ENCODE measurements at regions not wholly inside any gene's neighbourhood (a gene's known extent, or its start where the extent isn't known, plus 50 kb on each side); places are given as distances from the start of the nearest gene placed in this dataset.

DNA sequence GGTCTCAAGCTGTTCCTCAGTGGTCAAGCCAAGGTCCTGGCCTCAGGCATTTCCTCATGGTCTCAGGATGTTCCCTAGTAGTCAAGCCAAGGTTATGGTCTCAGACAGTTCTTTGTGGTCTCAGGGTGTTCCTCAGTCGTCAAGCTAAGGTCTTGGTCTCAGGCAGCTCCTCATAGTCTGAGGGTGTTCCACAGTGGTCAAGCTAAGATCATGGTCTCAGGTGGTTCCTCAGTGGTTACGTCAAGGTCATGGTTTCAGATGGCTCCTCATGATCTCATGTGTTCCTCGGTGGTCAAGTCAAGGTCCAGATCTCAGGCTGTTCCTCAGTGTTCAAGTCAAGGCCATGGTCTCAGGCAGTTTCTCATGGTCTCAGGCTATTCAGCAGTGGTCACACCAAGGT is 540.1 kb downstream of the VRK1 start:
- Histone ChIP-seq H4K20me1 (ENCODE audit: insufficient read depth) (no peaks in the 10 kb centered on the region), H3K4me3 (ENCODE audit: low read depth in 2 of 2, low read length in 1 of 2) (no peak overlapping the region), H3K4me1 (ENCODE audit: control insufficient read depth in 1 of 2, insufficient read depth in 2 of 2, low read depth in 1 of 2, low read length in 1 of 2) (no peaks in the 10 kb centered on the region), H3K27me3 (ENCODE audit: insufficient read depth) (no peaks in the 10 kb centered on the region), H3K27ac (ENCODE audit: low read depth in 2 of 2, low read length in 1 of 2) (no peak overlapping the region), H3K9me2 (no peaks in the 10 kb centered on the region), H3K36me3 (replicated peaks in 1 of 2; ENCODE audit: control insufficient read depth in 1 of 2, insufficient read depth in 2 of 2, low read length in 1 of 2) (no peaks in the 10 kb centered on the region), H3K79me2 (ENCODE audit: insufficient read depth) (no peaks in the 10 kb centered on the region), H3K9me3 (no peaks in the 10 kb centered on the region), H3K4me2 (no peak overlapping the region), H2AFZ (ENCODE audit: low read depth) (no peak overlapping the region), H3F3A (replicated peaks; ENCODE audit: insufficient read depth) (no peaks in the 10 kb centered on the region), H3K9ac (no peak overlapping the region)
- DNase-seq = no peak
- ChIA-PET POLR2A (no interaction called here), CTCF (interaction anchor here (0.9 kb wide), 1 partner anchor 34 kb away, joined by 3 read pairs; no protein-coding TSS in a partner anchor)
- no peak for TF ChIP-seq FOXM1 (IDR thresholded peaks at IDR 0.05; ENCODE audit: low read depth)
- TF ChIP-seq FOSL2 (IDR thresholded peaks at IDR 0.05; ENCODE audit: borderline replicate concordance, low read depth) = no peak
- 13% methylated on average over 1 of the region's 3 CpGs for WGBS (ENCODE audit: low lambda C conversion rate)

DNA sequence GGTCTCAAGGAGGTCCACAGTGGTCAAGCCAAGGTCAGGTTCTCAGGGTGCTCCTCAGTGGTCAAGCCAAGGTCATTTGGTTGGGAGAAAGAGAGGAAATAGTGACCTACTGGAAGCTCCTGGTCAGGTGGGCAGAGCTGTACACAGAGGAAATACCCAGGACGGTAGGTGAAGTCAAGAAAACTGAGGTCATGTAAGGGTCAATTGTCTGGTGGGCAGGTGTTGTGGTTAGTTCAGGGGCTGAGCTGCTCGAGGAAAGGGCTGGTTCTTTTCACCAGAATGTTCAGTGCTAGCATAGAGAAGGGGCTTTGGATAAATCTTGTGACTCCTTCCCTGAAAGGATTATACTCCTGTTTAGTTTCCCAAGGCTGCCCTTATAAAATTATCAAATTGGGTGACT is 540.5 kb downstream of the VRK1 start:
- Histone ChIP-seq H3K9ac (no peak overlapping the region), H2AFZ (ENCODE audit: low read depth) (no peak overlapping the region), H4K20me1 (ENCODE audit: insufficient read depth) (no peaks in the 10 kb centered on the region), H3K79me2 (ENCODE audit: insufficient read depth) (no peaks in the 10 kb centered on the region), H3K4me2 (no peak overlapping the region), H3K9me3 (no peaks in the 10 kb centered on the region), H3K27ac (ENCODE audit: low read depth in 2 of 2, low read length in 1 of 2) (no peak overlapping the region), H3K36me3 (replicated peaks in 1 of 2; ENCODE audit: control insufficient read depth in 1 of 2, insufficient read depth in 2 of 2, low read length in 1 of 2) (no peaks in the 10 kb centered on the region), H3K9me2 (no peaks in the 10 kb centered on the region), H3K4me1 (ENCODE audit: control insufficient read depth in 1 of 2, insufficient read depth in 2 of 2, low read depth in 1 of 2, low read length in 1 of 2) (no peaks in the 10 kb centered on the region), H3K27me3 (ENCODE audit: insufficient read depth) (no peaks in the 10 kb centered on the region), H3K4me3 (ENCODE audit: low read depth in 2 of 2, low read length in 1 of 2) (no peak overlapping the region), H3F3A (replicated peaks; ENCODE audit: insufficient read depth) (no peaks in the 10 kb centered on the region)
- TF ChIP-seq NFIC (IDR thresholded peaks at IDR 0.05; ENCODE audit: borderline replicate concordance) = no peak
- no peak for TF ChIP-seq NRF1 (IDR thresholded peaks at IDR 0.05; ENCODE audit: low read depth, low read length)
- TF ChIP-seq EP300 (IDR thresholded peaks at IDR 0.05; ENCODE audit: borderline replicate concordance in 1 of 2, low read depth in 1 of 2, low read length in 1 of 2) = no peak
- TF ChIP-seq EZH2phosphoT487 (IDR thresholded peaks at IDR 0.05; ENCODE audit: borderline replicate concordance, low read depth) = no peak
- TF ChIP-seq SMC3 (IDR thresholded peaks at IDR 0.05; ENCODE audit: low read depth, low read length) = no peak
- no peak for TF ChIP-seq FOXJ3 (CRISPR knock-in tag; IDR thresholded peaks at IDR 0.05)
- no peak for DNase-seq
- ChIA-PET POLR2A (no interaction called here), CTCF (interaction anchor here (0.9 kb wide), 1 partner anchor 34 kb away, joined by 3 read pairs; no protein-coding TSS in a partner anchor)
- WGBS (ENCODE audit: low lambda C conversion rate) = 4% methylated on average over 2 of the region's 2 CpGs

DNA sequence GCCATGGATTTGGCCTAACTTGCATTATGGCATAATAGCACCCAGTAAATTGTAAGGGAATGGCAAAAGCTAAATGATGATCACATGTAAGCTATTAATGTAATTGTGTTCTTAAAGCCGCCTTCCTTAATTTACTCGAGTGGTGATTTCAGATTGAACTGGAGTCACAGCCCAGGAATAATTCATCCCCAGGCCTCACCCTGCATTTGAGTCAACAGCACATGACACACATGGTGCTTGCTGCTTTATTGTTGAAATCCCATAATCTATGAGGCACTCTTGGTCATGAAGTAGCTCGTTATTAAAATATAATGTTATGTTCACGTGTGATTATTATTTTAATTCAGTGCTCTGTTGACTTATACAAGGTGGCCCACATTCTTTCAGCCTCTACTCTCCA is 547.5 kb downstream of the VRK1 start:
- no peaks in the 10 kb centered on the region for H4K20me1 ChIP-seq (ENCODE audit: insufficient read depth)
- DNase-seq = no peak
- 8% methylated on average over 4 of the region's 4 CpGs for WGBS (ENCODE audit: low lambda C conversion rate)
- ChIA-PET CTCF (interaction anchor here (1.5 kb wide), 1 partner anchor 14 kb away, joined by 3 read pairs; no protein-coding TSS in a partner anchor), POLR2A (no interaction called here)
- no peaks in the 10 kb centered on the region for H3K4me1 ChIP-seq (ENCODE audit: control insufficient read depth in 1 of 2, insufficient read depth in 2 of 2, low read depth in 1 of 2, low read length in 1 of 2)
- H3K9me2 ChIP-seq = no peaks in the 10 kb centered on the region
- H3K9ac ChIP-seq = no peak overlapping the region
- TF ChIP-seq NFIC (IDR thresholded peaks at IDR 0.05; ENCODE audit: borderline replicate concordance) = no peak
- TF ChIP-seq, protein P1, sequence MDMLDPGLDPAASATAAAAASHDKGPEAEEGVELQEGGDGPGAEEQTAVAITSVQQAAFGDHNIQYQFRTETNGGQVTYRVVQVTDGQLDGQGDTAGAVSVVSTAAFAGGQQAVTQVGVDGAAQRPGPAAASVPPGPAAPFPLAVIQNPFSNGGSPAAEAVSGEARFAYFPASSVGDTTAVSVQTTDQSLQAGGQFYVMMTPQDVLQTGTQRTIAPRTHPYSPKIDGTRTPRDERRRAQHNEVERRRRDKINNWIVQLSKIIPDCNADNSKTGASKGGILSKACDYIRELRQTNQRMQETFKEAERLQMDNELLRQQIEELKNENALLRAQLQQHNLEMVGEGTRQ (IDR thresholded peaks at IDR 0.05; ENCODE audit: borderline replicate concordance, low read depth, low read length) = no peak
- TF ChIP-seq FOSL2 (IDR thresholded peaks at IDR 0.05; ENCODE audit: borderline replicate concordance, low read depth) = no peak
- H3K79me2 ChIP-seq (ENCODE audit: insufficient read depth) = no peaks in the 10 kb centered on the region
- no peak overlapping the region for H3K4me2 ChIP-seq
- no peak overlapping the region for H2AFZ ChIP-seq (ENCODE audit: low read depth)
- no peak overlapping the region for H3K4me3 ChIP-seq (ENCODE audit: low read depth in 2 of 2, low read length in 1 of 2)
- no peaks in the 10 kb centered on the region for H3K27me3 ChIP-seq (ENCODE audit: insufficient read depth)
- no peaks in the 10 kb centered on the region for H3F3A ChIP-seq (replicated peaks; ENCODE audit: insufficient read depth)
- no peak overlapping the region for H3K27ac ChIP-seq (ENCODE audit: low read depth in 2 of 2, low read length in 1 of 2)
- H3K36me3 ChIP-seq (replicated peaks in 1 of 2; ENCODE audit: control insufficient read depth in 1 of 2, insufficient read depth in 2 of 2, low read length in 1 of 2) = no peaks in the 10 kb centered on the region
- H3K9me3 ChIP-seq = no peaks in the 10 kb centered on the region

Data from SK-N-SH (cell line).